GM10248 (cell line): ENCODE measurements at regions not wholly inside any gene's neighbourhood (a gene's known extent, or its start where the extent isn't known, plus 50 kb on each side); places are given as distances from the start of the nearest gene placed in this dataset.

Experiments used
- CTCF ChIA-PET: fragments of 300-600 bp; sonication (Branson Sonifier 250); formaldehyde crosslinking; extraction: SDS; loops from one replicate; lab custom pipeline; 2021; ENCODE audit warnings: antibody characterized with exemption; lab: Yijun Ruan, JAX
- POLR2A ChIA-PET: fragments of 350-650 bp; sonication (Branson Sonifier 250); formaldehyde crosslinking; extraction: SDS; loops from one replicate; lab custom pipeline; 2020; ENCODE audit warnings: antibody characterized with exemption; lab: Yijun Ruan, JAX
- DNase-seq: peaks from one replicate; pipeline ENCODE4 v3.0.0; 2012; ENCODE audit errors: extremely low spot score
- TF ChIP-seq, protein P1 (sequence below): IDR thresholded peaks from 2 replicates; pipeline ENCODE4 v1.5.1; 2012; ENCODE audit warnings: mild to moderate bottlenecking, low read depth; ENCODE audit errors: extremely low read depth, missing control alignments, control extremely low read depth

DNA sequence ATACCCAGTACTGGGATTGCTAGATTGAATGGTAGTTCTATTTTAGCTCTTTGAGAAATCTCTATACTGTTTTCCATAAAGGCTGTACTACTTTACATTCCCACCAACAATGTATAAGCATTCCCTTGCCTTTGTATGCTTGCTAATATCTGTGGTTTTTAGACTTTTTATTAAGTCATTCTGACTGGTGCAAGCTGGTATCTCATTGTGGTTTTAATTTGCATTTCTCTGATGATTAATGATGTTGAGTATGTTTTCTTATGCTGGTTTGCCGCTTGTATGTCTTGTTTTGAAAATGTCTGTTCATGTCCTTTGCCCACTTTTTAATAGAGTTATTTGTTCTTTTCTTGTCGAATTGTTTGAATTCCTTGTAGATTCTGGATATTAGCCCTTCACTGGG is 512.7 kb upstream of the PAPPA start:
- TF ChIP-seq, protein P1, sequence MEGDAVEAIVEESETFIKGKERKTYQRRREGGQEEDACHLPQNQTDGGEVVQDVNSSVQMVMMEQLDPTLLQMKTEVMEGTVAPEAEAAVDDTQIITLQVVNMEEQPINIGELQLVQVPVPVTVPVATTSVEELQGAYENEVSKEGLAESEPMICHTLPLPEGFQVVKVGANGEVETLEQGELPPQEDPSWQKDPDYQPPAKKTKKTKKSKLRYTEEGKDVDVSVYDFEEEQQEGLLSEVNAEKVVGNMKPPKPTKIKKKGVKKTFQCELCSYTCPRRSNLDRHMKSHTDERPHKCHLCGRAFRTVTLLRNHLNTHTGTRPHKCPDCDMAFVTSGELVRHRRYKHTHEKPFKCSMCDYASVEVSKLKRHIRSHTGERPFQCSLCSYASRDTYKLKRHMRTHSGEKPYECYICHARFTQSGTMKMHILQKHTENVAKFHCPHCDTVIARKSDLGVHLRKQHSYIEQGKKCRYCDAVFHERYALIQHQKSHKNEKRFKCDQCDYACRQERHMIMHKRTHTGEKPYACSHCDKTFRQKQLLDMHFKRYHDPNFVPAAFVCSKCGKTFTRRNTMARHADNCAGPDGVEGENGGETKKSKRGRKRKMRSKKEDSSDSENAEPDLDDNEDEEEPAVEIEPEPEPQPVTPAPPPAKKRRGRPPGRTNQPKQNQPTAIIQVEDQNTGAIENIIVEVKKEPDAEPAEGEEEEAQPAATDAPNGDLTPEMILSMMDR, result no peak
- CTCF ChIA-PET, result no interaction called here
- POLR2A ChIA-PET, result no interaction called here
- DNase-seq, result no peak

DNA sequence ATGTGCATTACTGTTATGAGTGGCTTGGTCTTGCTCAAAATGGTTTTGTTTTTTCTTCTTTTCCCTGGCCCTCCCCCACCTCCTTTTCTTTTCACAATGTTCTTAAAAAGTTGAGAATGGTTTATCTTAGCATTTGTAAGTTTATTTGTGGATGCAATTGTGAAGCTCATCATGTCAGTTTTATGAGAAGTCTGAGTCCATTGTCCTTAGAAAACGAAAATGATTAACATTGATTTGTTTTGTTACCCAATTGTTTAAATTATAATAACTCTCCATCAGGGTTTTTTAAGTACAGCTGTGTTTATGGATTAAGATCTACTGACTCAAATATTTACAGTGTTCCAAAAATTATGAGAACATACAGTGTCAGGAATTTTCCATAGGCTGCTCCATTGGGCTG is 511.3 kb upstream of the PAPPA start:
- TF ChIP-seq, protein P1, result no peak
- ChIA-PET POLR2A (no interaction called here), CTCF (interaction anchor here (1.0 kb wide), 1 partner anchor 11 kb away, joined by 3 read pairs; no protein-coding TSS in a partner anchor)
- DNase-seq, result no peak

DNA sequence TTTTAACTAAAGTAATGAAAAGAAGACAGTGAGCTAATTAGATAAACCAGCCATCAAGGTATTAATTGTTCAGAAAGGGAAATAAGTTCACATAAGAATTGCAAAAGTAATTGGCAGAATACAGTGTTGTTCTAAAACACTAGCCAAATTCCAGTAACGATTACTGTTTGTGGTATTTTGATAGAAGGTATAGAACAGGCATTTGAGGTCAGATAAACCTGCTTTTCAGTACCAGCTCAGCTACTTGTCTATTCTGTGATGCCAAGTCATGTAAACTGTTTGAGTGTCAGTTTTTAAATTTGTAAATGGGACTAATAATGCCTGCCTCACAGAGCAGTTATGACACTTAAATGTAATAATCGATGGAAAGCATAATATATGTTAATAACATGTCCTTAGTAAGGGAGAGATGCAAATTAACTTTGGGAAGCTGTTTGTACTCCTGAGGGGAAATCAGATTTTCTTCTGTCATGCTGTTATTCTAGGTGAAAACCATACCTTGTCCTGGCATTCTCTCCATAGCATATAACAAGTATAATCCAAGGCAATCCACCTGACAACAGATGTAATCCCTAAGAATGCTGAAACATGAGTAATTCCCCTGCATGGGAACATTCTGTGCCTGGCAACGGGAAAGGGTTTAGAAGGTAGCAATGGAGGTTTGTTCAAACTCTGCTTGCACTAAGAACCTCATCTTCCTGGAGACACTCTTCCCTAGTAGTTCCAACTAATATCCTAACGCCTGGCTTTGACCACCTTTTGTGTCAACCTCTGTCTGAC is 509.5 kb upstream of the PAPPA start:
- TF ChIP-seq, protein P1, result no peak
- ChIA-PET CTCF (no interaction called here), POLR2A (no interaction called here)
- DNase-seq, result no peak

DNA sequence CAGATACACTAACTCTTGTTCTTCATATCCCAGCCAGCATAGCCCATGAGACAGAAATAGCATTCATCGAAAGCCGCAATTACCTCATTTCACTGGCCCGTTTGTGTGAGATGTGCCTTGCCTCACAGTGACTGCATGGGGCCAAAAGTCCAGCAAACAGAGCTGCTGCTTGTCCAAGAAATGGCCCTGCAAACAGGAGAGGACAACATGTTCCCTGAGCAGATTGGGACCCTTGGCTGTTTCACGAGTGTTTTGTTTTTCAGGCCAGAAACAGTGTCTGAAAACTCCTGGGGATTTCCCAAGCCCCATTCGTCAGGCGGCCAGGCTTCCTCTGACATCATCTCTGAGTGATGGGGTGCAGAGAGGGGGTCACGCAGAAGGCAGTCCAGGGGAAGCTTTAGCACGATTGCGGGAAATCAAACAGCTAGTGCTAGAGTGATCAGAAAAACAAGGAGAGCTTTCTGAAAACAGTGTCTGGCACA is 503.6 kb upstream of the PAPPA start:
- POLR2A ChIA-PET, result no interaction called here
- DNase-seq, result no peak
- CTCF ChIA-PET, result no interaction called here
- TF ChIP-seq, protein P1, result no peak

DNA sequence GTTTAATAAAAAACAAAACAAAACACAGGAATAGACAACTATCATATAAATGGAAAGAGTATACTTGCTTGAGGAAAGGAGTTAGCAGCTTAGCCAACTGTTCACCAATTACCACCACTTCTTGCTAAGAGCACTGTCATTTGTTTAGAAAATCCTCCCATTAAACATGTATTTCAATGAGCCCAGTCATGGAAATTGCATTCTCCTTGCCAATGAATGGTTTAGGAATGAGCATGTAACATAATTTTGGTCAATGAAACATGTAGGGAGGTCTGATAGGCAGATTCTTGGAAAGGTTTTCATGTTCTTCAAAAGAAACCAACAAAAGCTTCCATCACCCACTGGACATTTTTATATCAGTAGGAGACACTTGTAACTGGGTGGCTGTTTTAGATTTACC is 502.8 kb upstream of the PAPPA start:
- POLR2A ChIA-PET, result no interaction called here
- no peak for DNase-seq

DNA sequence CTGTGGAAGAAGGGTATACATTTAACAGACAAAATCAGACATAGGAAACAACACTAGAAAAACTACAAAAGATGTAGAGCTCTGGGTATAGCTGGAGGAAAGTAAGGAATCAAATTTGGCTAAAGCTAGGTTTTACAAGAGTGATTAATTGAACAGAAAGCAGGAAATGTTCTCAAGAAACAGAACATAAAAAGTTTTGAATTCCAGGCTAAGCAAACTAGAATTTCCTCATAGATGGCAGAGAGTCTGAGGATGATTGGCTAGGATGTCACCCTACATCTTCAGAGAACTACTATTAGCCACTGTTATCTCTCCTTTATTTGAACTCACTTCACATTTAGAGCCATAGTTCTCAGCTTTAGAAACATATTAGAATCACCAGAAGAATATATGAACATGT is 502.1 kb upstream of the PAPPA start:
- TF ChIP-seq, protein P1, result no peak
- no peak for DNase-seq
- POLR2A ChIA-PET, result no interaction called here
- CTCF ChIA-PET, result interaction anchor here (0.8 to 1.0 kb wide), 2 partner anchors 58 to 71 kb away, joined by 3 read pairs; no protein-coding TSS in a partner anchor

More for the DNA sequence above, 502.8 kb upstream of the PAPPA start:
- TF ChIP-seq, protein P1, result no peak
- CTCF ChIA-PET, result interaction anchor here (0.8 to 1.0 kb wide), 2 partner anchors 58 to 70 kb away, joined by 3 read pairs; no protein-coding TSS in a partner anchor
